ENCODE measurements at regions not wholly inside any gene's neighbourhood (a gene's known extent, or its start where the extent isn't known, plus 50 kb on each side); places are given as distances from the start of the nearest gene placed in this dataset.

GRCh38 chr18:21933931-21934765 is 193.6 kb downstream of the MIB1 start:
- no peak for DNase-seq (ENCODE audit: low read depth in 1 of 2, low spot score in 1 of 2)
- H3K4me2 ChIP-seq: no peak overlapping the region
- POLR2A ChIA-PET: no interaction called here
- H3K4me3 ChIP-seq: no peak overlapping the region
- H3K4me1 ChIP-seq: no peaks in the 10 kb centered on the region
- no peak for ATAC-seq
- CTCF ChIA-PET: no interaction called here
- WGBS (ENCODE audit: missing lambda C conversion rate): 81% methylated on average over 8 of the region's 10 CpGs
- H3K9me3 ChIP-seq: no peaks in the 10 kb centered on the region
- H3K27ac ChIP-seq: no peak overlapping the region
- no peak for FAIRE-seq
- TF ChIP-seq RAD21 (conservative IDR thresholded peaks at IDR 0.05 in 1 of 2, IDR thresholded peaks at IDR 0.05 in 1 of 2) (no peak), MAX (IDR thresholded peaks at IDR 0.05) (no peak), SREBF2 (IDR thresholded peaks at IDR 0.05) (no peak), CTCF (IDR thresholded peaks at IDR 0.05) (no peak)

- CTCF ChIA-PET: no interaction called here
- ATAC-seq (no peak), DNase-seq (ENCODE audit: low read depth in 1 of 2, low spot score in 1 of 2) (no peak), FAIRE-seq (no peak)
- Histone ChIP-seq H3K4me1 (no peaks in the 10 kb centered on the region), H3K9me3 (no peaks in the 10 kb centered on the region), H3K27ac (no peak overlapping the region), H3K4me3 (no peak overlapping the region), H3K4me2 (no peak overlapping the region)
- TF ChIP-seq HOXA7 (CRISPR knock-in tag; IDR thresholded peaks at IDR 0.05) (no peak), CBX8 (IDR thresholded peaks at IDR 0.05) (no peak), NR3C1 (IDR thresholded peaks at IDR 0.05) (no peak), NPAS2 (CRISPR knock-in tag; IDR thresholded peaks at IDR 0.05; ENCODE audit: borderline replicate concordance) (no peak), ZSCAN20 (CRISPR knock-in tag; IDR thresholded peaks at IDR 0.05) (no peak), USF2 (IDR thresholded peaks at IDR 0.05) (no peak), MAX (IDR thresholded peaks at IDR 0.05) (no peak), CHD4 (IDR thresholded peaks at IDR 0.05; ENCODE audit: borderline replicate concordance) (no peak), GATA3 (IDR thresholded peaks at IDR 0.05; ENCODE audit: borderline replicate concordance) (no peak), POLR2A (IDR thresholded peaks at IDR 0.05; ENCODE audit: low read length) (no peak), ZC3H11A (IDR thresholded peaks at IDR 0.05) (no peak), ZFP36 (IDR thresholded peaks at IDR 0.05; ENCODE audit: borderline replicate concordance, partially characterized antibody) (no peak)
- POLR2A ChIA-PET: no interaction called here
- 80% methylated on average over 2 of the region's 4 CpGs for WGBS (ENCODE audit: missing lambda C conversion rate)
These were observed 194.1 kb downstream of the MIB1 start for GRCh38 chr18:21934766-21935015.

GRCh38 chr18:21943456-21943855 is 202.9 kb downstream of the MIB1 start:
- ChIA-PET POLR2A (no interaction called here), CTCF (no interaction called here)
- H3K4me3 ChIP-seq: no peak overlapping the region
- 79% methylated on average over 4 of the region's 4 CpGs for WGBS (ENCODE audit: missing lambda C conversion rate)
- H3K4me1 ChIP-seq: no peaks in the 10 kb centered on the region
- TF ChIP-seq HEYL (CRISPR knock-in tag; IDR thresholded peaks at IDR 0.05) (no peak), NPAS2 (CRISPR knock-in tag; IDR thresholded peaks at IDR 0.05; ENCODE audit: borderline replicate concordance) (no peak), ZC3H11A (IDR thresholded peaks at IDR 0.05) (no peak), NR3C1 (IDR thresholded peaks at IDR 0.05) (no peak), TP53 (CRISPR knock-in tag; IDR thresholded peaks at IDR 0.05) (no peak), E2F6 (IDR thresholded peaks at IDR 0.05; ENCODE audit: borderline replicate concordance, low read depth) (no peak), RNF2 (IDR thresholded peaks at IDR 0.05; ENCODE audit: borderline replicate concordance, low read depth) (no peak), HOXB13 (CRISPR knock-in tag; IDR thresholded peaks at IDR 0.05; ENCODE audit: low read depth) (no peak), GATA3 (IDR thresholded peaks at IDR 0.05; ENCODE audit: borderline replicate concordance) (no peak), BCL3 (IDR thresholded peaks at IDR 0.05) (no peak), NFE2L2 (conservative IDR thresholded peaks at IDR 0.05; ENCODE audit: low read length) (no peak), SMC3 (IDR thresholded peaks at IDR 0.05) (no peak), CBX2 (IDR thresholded peaks at IDR 0.05; ENCODE audit: borderline replicate concordance, low read depth) (no peak), EHF (CRISPR knock-in tag; IDR thresholded peaks at IDR 0.05) (no peak), HMGXB4 (CRISPR knock-in tag; IDR thresholded peaks at IDR 0.05; ENCODE audit: borderline replicate concordance) (no peak), RARB (CRISPR knock-in tag; IDR thresholded peaks at IDR 0.05) (no peak), CHD4 (IDR thresholded peaks at IDR 0.05; ENCODE audit: borderline replicate concordance) (no peak)
- DNase-seq (ENCODE audit: low read depth in 1 of 2, low spot score in 1 of 2) (no peak), FAIRE-seq (no peak), ATAC-seq (no peak)
- no peak overlapping the region for H3K27ac ChIP-seq
- no peak overlapping the region for H3K4me2 ChIP-seq
- H3K9me3 ChIP-seq: no peaks in the 10 kb centered on the region

Measured in A549 (cell line).